ENCODE measurements at regions not wholly inside any gene's neighbourhood (a gene's known extent, or its start where the extent isn't known, plus 50 kb on each side); places are given as distances from the start of the nearest gene placed in this dataset.
A peak's percentile ranks its signal among the peaks of the same experiment; 100 is the strongest.

- H3K4me1 ChIP-seq (ENCODE audit: control insufficient read depth in 2 of 2, insufficient read depth in 2 of 2, low read length in 1 of 2): peaks cover 9% of the 10 kb centered on the region in 2 donors
- no peaks in the 10 kb centered on the region for H3K9me3 ChIP-seq (ENCODE audit: control insufficient read depth in 2 of 2, insufficient read depth in 1 of 2, low read depth in 1 of 2, low read length in 1 of 2)
- H3K4me3 ChIP-seq (ENCODE audit: low read depth in 1 of 2, low read length in 2 of 2): no peak overlapping the region
- H3K36me3 ChIP-seq (ENCODE audit: control insufficient read depth in 2 of 2, insufficient read depth in 2 of 2, low read length in 1 of 2): no peaks in the 10 kb centered on the region
- H3K27ac ChIP-seq (ENCODE audit: low read depth in 2 of 2, low read length in 1 of 2): peak overlapping the region in 1 of 2 donors; percentile 7
- H3K27me3 ChIP-seq (ENCODE audit: control insufficient read depth in 1 of 2, insufficient read depth in 2 of 2, low read length in 2 of 2): no peaks in the 10 kb centered on the region
- 93 to 95% methylated on average over 8 of the region's 8 CpGs for WGBS, 2 donors
Observed at GRCh38 chr2:111616651-111617218, 267.3 kb downstream of the ANAPC1 start.

GRCh38 chr2:111617299-111618225 is 266.4 kb downstream of the ANAPC1 start:
- Histone ChIP-seq H3K4me1 (ENCODE audit: control insufficient read depth in 2 of 2, insufficient read depth in 2 of 2, low read length in 1 of 2) (peaks cover 9% of the 10 kb centered on the region in 2 donors), H3K27ac (ENCODE audit: low read depth in 2 of 2, low read length in 1 of 2) (peak overlapping the region in 1 of 2 donors; percentile 76), H3K36me3 (ENCODE audit: control insufficient read depth in 2 of 2, insufficient read depth in 2 of 2, low read length in 1 of 2) (no peaks in the 10 kb centered on the region), H3K4me3 (ENCODE audit: low read depth in 1 of 2, low read length in 2 of 2) (no peak overlapping the region), H3K9me3 (ENCODE audit: control insufficient read depth in 2 of 2, insufficient read depth in 1 of 2, low read depth in 1 of 2, low read length in 1 of 2) (no peaks in the 10 kb centered on the region), H3K27me3 (ENCODE audit: control insufficient read depth in 1 of 2, insufficient read depth in 2 of 2, low read length in 2 of 2) (no peaks in the 10 kb centered on the region)
- WGBS, 2 donors: 47 to 54% methylated on average over 9 of the region's 9 CpGs

- no peaks in the 10 kb centered on the region for H3K9me3 ChIP-seq (ENCODE audit: control insufficient read depth in 2 of 2, insufficient read depth in 1 of 2, low read depth in 1 of 2, low read length in 1 of 2)
- no peaks in the 10 kb centered on the region for H3K27me3 ChIP-seq (ENCODE audit: control insufficient read depth in 1 of 2, insufficient read depth in 2 of 2, low read length in 2 of 2)
- H3K4me3 ChIP-seq (ENCODE audit: low read depth in 1 of 2, low read length in 2 of 2): no peak overlapping the region
- WGBS, 2 donors: 55 to 59% methylated on average over 16 of the region's 16 CpGs
- peaks cover 9% of the 10 kb centered on the region in 2 donors for H3K4me1 ChIP-seq (ENCODE audit: control insufficient read depth in 2 of 2, insufficient read depth in 2 of 2, low read length in 1 of 2)
- H3K27ac ChIP-seq (ENCODE audit: low read depth in 2 of 2, low read length in 1 of 2): peak overlapping the region in 1 of 2 donors; percentile 76
- no peaks in the 10 kb centered on the region for H3K36me3 ChIP-seq (ENCODE audit: control insufficient read depth in 2 of 2, insufficient read depth in 2 of 2, low read length in 1 of 2)
Observed at GRCh38 chr2:111618226-111618977, 265.6 kb downstream of the ANAPC1 start.

- H3K36me3 ChIP-seq (ENCODE audit: control insufficient read depth in 2 of 2, insufficient read depth in 2 of 2, low read length in 1 of 2): no peaks in the 10 kb centered on the region
- no peaks in the 10 kb centered on the region for H3K9me3 ChIP-seq (ENCODE audit: control insufficient read depth in 2 of 2, insufficient read depth in 1 of 2, low read depth in 1 of 2, low read length in 1 of 2)
- H3K27ac ChIP-seq (ENCODE audit: low read depth in 2 of 2, low read length in 1 of 2): peak overlapping the region; percentile 22 to 82
- no peak overlapping the region for H3K4me3 ChIP-seq (ENCODE audit: low read depth in 1 of 2, low read length in 2 of 2)
- 73 to 76% methylated on average over 11 of the region's 11 CpGs for WGBS, 2 donors
- peaks cover 9% of the 10 kb centered on the region in 2 donors for H3K4me1 ChIP-seq (ENCODE audit: control insufficient read depth in 2 of 2, insufficient read depth in 2 of 2, low read length in 1 of 2)
- no peaks in the 10 kb centered on the region for H3K27me3 ChIP-seq (ENCODE audit: control insufficient read depth in 1 of 2, insufficient read depth in 2 of 2, low read length in 2 of 2)
Observed at GRCh38 chr2:111618978-111619902, 264.8 kb downstream of the ANAPC1 start.

GRCh38 chr2:111620281-111620680 is 263.7 kb downstream of the ANAPC1 start:
- 70 to 85% methylated on average over 5 of the region's 5 CpGs for WGBS, 2 donors
- H3K27ac ChIP-seq (ENCODE audit: low read depth in 2 of 2, low read length in 1 of 2): peak overlapping the region in 1 of 2 donors; percentile 78
- no peak overlapping the region for H3K4me3 ChIP-seq (ENCODE audit: low read depth in 1 of 2, low read length in 2 of 2)
- no peaks in the 10 kb centered on the region for H3K36me3 ChIP-seq (ENCODE audit: control insufficient read depth in 2 of 2, insufficient read depth in 2 of 2, low read length in 1 of 2)
- no peaks in the 10 kb centered on the region for H3K27me3 ChIP-seq (ENCODE audit: control insufficient read depth in 1 of 2, insufficient read depth in 2 of 2, low read length in 2 of 2)
- H3K4me1 ChIP-seq (ENCODE audit: control insufficient read depth in 2 of 2, insufficient read depth in 2 of 2, low read length in 1 of 2): peaks cover 9% of the 10 kb centered on the region in 2 donors
- no peaks in the 10 kb centered on the region for H3K9me3 ChIP-seq (ENCODE audit: control insufficient read depth in 2 of 2, insufficient read depth in 1 of 2, low read depth in 1 of 2, low read length in 1 of 2)

- Histone ChIP-seq H3K4me3 (ENCODE audit: low read depth in 1 of 2, low read length in 2 of 2) (no peak overlapping the region), H3K27me3 (ENCODE audit: control insufficient read depth in 1 of 2, insufficient read depth in 2 of 2, low read length in 2 of 2) (no peaks in the 10 kb centered on the region), H3K27ac (ENCODE audit: low read depth in 2 of 2, low read length in 1 of 2) (peak overlapping the region in 1 of 2 donors; percentile 15), H3K36me3 (ENCODE audit: control insufficient read depth in 2 of 2, insufficient read depth in 2 of 2, low read length in 1 of 2) (no peaks in the 10 kb centered on the region), H3K9me3 (ENCODE audit: control insufficient read depth in 2 of 2, insufficient read depth in 1 of 2, low read depth in 1 of 2, low read length in 1 of 2) (no peaks in the 10 kb centered on the region), H3K4me1 (ENCODE audit: control insufficient read depth in 2 of 2, insufficient read depth in 2 of 2, low read length in 1 of 2) (peaks cover 7% of the 10 kb centered on the region in 2 donors)
- WGBS, 2 donors: 93 to 99% methylated on average over 3 of the region's 3 CpGs
Observed at GRCh38 chr2:111622859-111623258, 261.1 kb downstream of the ANAPC1 start.

- Histone ChIP-seq H3K27ac (ENCODE audit: low read depth in 2 of 2, low read length in 1 of 2) (peak overlapping the region in 1 of 2 donors; percentile 37), H3K4me1 (ENCODE audit: control insufficient read depth in 2 of 2, insufficient read depth in 2 of 2, low read length in 1 of 2) (peaks cover 4 to 5% of the 10 kb centered on the region in 2 donors), H3K4me3 (ENCODE audit: low read depth in 1 of 2, low read length in 2 of 2) (no peak overlapping the region), H3K27me3 (ENCODE audit: control insufficient read depth in 1 of 2, insufficient read depth in 2 of 2, low read length in 2 of 2) (no peaks in the 10 kb centered on the region), H3K9me3 (ENCODE audit: control insufficient read depth in 2 of 2, insufficient read depth in 1 of 2, low read depth in 1 of 2, low read length in 1 of 2) (no peaks in the 10 kb centered on the region), H3K36me3 (ENCODE audit: control insufficient read depth in 2 of 2, insufficient read depth in 2 of 2, low read length in 1 of 2) (no peaks in the 10 kb centered on the region)
- WGBS, 2 donors: 95 to 98% methylated on average over 3 of the region's 3 CpGs
Observed at GRCh38 chr2:111623380-111623779, 260.6 kb downstream of the ANAPC1 start.

GRCh38 chr2:111624411-111625156 is 259.4 kb downstream of the ANAPC1 start:
- no peaks in the 10 kb centered on the region for H3K27me3 ChIP-seq (ENCODE audit: control insufficient read depth in 1 of 2, insufficient read depth in 2 of 2, low read length in 2 of 2)
- no peaks in the 10 kb centered on the region for H3K36me3 ChIP-seq (ENCODE audit: control insufficient read depth in 2 of 2, insufficient read depth in 2 of 2, low read length in 1 of 2)
- H3K9me3 ChIP-seq (ENCODE audit: control insufficient read depth in 2 of 2, insufficient read depth in 1 of 2, low read depth in 1 of 2, low read length in 1 of 2): no peaks in the 10 kb centered on the region
- no peaks in the 10 kb centered on the region for H3K4me1 ChIP-seq (ENCODE audit: control insufficient read depth in 2 of 2, insufficient read depth in 2 of 2, low read length in 1 of 2)
- 46 to 51% methylated on average over 3 of the region's 3 CpGs for WGBS, 2 donors
- peak overlapping the region in 1 of 2 donors; percentile 50 for H3K27ac ChIP-seq (ENCODE audit: low read depth in 2 of 2, low read length in 1 of 2)
- no peak overlapping the region for H3K4me3 ChIP-seq (ENCODE audit: low read depth in 1 of 2, low read length in 2 of 2)

Data from esophagus (tissue), 2 donors.